Astrocyte of the cerebellum (primary cell): ENCODE measurements at regions not wholly inside any gene's neighbourhood (a gene's known extent, or its start where the extent isn't known, plus 50 kb on each side); places are given as distances from the start of the nearest gene placed in this dataset.
A peak's percentile ranks its signal among the peaks of the same experiment; 100 is the strongest.

Experiments
- DNase-seq: peaks from one replicate; pipeline ENCODE4 v3.0.0-alpha.2; 2011; ENCODE audit warnings: low read depth
- H3K4me3 ChIP-seq: 2 replicates; pipeline ENCODE4 v1.5.1; 2011; ENCODE audit warnings: mild to moderate bottlenecking, low read depth, low read length, moderate library complexity
- CTCF ChIP-seq: IDR thresholded peaks from 2 replicates; pipeline ENCODE4 v1.5.1; 2012; ENCODE audit warnings: low read length, low read depth, moderate library complexity, mild to moderate bottlenecking; ENCODE audit errors: missing control alignments
- in situ Hi-C: cut with HindIII; loops from 2 replicates; pipeline ENCODE4 v1.10.0; 2017; ENCODE audit warnings: low sequenced_read_pairs

DNA sequence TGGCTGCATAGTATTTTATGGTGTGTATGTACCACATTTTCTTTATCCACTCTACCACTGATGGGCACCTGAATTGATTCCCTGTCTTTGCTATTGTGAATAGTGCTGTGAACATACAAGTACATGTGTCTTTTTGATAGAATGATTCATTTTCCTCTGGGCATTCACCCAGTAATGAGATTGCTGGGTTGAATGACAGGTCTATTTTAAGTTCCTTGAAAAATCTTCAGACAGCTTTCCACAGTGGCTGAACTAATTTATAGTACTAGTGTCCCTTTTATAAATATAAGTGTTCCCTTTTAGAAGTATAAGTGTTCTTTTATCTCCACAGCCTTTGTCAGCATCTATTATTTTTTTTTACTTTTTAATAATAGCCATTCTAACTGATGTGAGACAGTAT, 303.9 kb upstream of the EPHA4 start:
- no peak overlapping the region for H3K4me3 ChIP-seq
- TF ChIP-seq CTCF, result no peak
- no peak for DNase-seq
- in situ Hi-C loops, result no loop called here

- no peak overlapping the region for H3K4me3 ChIP-seq
- DNase-seq, result no peak
- no peak for TF ChIP-seq CTCF
- in situ Hi-C loops, result no loop called here
These were observed 302.3 kb upstream of the EPHA4 start for GRCh38 chr2:221874444-221874843.

DNA sequence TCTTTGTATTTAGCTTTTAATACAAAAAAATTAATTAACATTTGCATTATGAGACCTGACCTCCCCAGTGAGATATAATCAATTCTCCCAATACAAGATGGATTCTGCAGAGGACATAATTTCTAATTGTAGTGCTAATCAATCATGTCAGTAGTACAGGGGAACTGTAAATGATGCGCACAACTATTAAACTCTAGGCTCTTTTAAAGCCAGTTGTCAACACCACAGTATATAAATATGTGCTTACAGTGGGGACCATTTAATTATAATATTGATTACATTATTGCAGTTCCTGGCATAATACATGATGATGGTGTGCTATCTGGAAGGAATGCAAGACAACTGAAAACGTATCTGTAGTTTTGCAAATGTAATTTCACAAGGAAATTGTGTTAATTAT, 285.6 kb upstream of the EPHA4 start:
- in situ Hi-C loops, result no loop called here
- TF ChIP-seq CTCF, result no peak
- DNase-seq, result no peak
- no peak overlapping the region for H3K4me3 ChIP-seq

GRCh38 chr2:221853297-221853696, 281.2 kb upstream of the EPHA4 start:
- no peak overlapping the region for H3K4me3 ChIP-seq
- no peak for DNase-seq
- in situ Hi-C loops, result no loop called here
- no peak for TF ChIP-seq CTCF

DNA sequence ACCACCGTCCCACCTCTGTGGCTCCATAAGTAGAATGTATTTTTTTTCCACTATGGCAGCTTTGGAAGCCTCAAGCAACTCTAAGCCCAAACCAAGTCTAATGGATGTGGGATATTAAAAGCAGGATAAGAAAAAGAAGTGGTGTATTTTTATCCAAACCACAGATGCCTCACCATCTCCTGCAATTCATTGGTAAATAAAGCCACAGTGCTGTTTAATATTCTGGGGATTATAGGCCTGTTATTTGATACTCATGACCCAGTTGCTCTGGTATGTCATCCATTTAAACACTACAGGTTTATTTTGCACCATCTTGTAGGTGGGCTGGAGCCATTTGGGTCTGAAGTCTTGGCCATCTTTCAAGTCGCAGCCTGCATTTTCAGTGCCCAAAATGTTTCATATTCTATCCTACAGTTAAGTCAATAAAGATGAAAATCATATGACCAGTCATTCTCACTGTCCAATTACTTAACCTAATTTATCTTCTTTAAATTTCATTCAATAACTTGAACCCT, 279.5 kb upstream of the EPHA4 start:
- in situ Hi-C loops, result no loop called here
- no peak overlapping the region for H3K4me3 ChIP-seq
- peak; percentile 37 for DNase-seq
- no peak for TF ChIP-seq CTCF

DNA sequence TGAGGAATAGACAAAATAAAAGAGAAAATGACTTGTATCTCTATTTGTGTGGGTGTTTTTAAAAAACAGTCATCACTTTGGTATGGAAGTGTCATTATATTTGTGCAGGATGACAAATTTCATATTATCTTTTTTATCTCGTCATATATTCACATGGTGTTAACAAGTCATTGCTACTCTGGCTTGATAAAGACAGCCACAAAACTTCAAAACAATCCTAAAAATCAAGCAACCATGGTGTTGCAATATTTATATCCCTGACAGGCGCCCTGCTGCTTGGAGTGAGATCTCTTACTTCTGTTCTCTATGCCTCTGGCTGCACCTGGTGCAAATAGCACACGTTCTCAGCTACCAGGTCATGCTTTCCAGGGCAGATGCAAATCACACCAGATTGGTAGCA, 278.0 kb upstream of the EPHA4 start:
- in situ Hi-C loops, result no loop called here
- DNase-seq, result no peak
- TF ChIP-seq CTCF, result no peak
- no peak overlapping the region for H3K4me3 ChIP-seq

GRCh38 chr2:221848286-221848685, 276.2 kb upstream of the EPHA4 start:
- H3K4me3 ChIP-seq, result no peak overlapping the region
- TF ChIP-seq CTCF, result no peak
- no peak for DNase-seq
- in situ Hi-C loops, result no loop called here
